ENCODE measurements at regions not wholly inside any gene's neighbourhood (a gene's known extent, or its start where the extent isn't known, plus 50 kb on each side); places are given as distances from the start of the nearest gene placed in this dataset.

GRCh38 chr4:136965478-136965877, 566.8 kb downstream of the PCDH18 start:
- Histone ChIP-seq H3K4me1 (no peaks in the 10 kb centered on the region), H3K27ac (no peak overlapping the region), H3K27me3 (no peaks in the 10 kb centered on the region), H3K4me3 (no peak overlapping the region), H3K9me3 (no peaks in the 10 kb centered on the region), H3K36me3 (no peaks in the 10 kb centered on the region)
- no peak for TF ChIP-seq CTCF (IDR thresholded peaks at IDR 0.05)
- intact Hi-C loops (cut with DNase I; ENCODE audit: low total_unique reads) = no loop called here
- DNase-seq = no peak

GRCh38 chr4:136962868-136963267, 569.4 kb downstream of the PCDH18 start:
- intact Hi-C loops (cut with DNase I; ENCODE audit: low total_unique reads) = no loop called here
- no peak for TF ChIP-seq CTCF (IDR thresholded peaks at IDR 0.05)
- Histone ChIP-seq H3K27me3 (no peaks in the 10 kb centered on the region), H3K4me1 (no peaks in the 10 kb centered on the region), H3K27ac (no peak overlapping the region), H3K9me3 (no peaks in the 10 kb centered on the region), H3K36me3 (no peaks in the 10 kb centered on the region), H3K4me3 (no peak overlapping the region)
- no peak for DNase-seq

- no peak for TF ChIP-seq CTCF (IDR thresholded peaks at IDR 0.05)
- H3K27me3 ChIP-seq = no peaks in the 10 kb centered on the region
- no peak for DNase-seq
- no peaks in the 10 kb centered on the region for H3K36me3 ChIP-seq
- H3K9me3 ChIP-seq = no peaks in the 10 kb centered on the region
- H3K4me1 ChIP-seq = no peaks in the 10 kb centered on the region
- H3K27ac ChIP-seq = no peak overlapping the region
- intact Hi-C loops (cut with DNase I; ENCODE audit: low total_unique reads) = no loop called here
- H3K4me3 ChIP-seq = no peak overlapping the region
These were observed 585.9 kb downstream of the PCDH18 start for GRCh38 chr4:136946307-136946907.

- Histone ChIP-seq H3K27ac (no peak overlapping the region), H3K4me1 (peaks cover 0 to 5% (median 0%) of the 10 kb centered on the region in 4 donors), H3K4me3 (no peak overlapping the region), H3K27me3 (no peaks in the 10 kb centered on the region), H3K9me3 (no peaks in the 10 kb centered on the region), H3K36me3 (no peaks in the 10 kb centered on the region)
- no peak for DNase-seq
- no peak for TF ChIP-seq CTCF (IDR thresholded peaks at IDR 0.05)
- intact Hi-C loops (cut with DNase I; ENCODE audit: low total_unique reads) = no loop called here
These were observed 592.5 kb downstream of the PCDH18 start for GRCh38 chr4:136939781-136940180.

GRCh38 chr4:136935871-136936270, 596.4 kb downstream of the PCDH18 start:
- no peaks in the 10 kb centered on the region for H3K27me3 ChIP-seq
- H3K36me3 ChIP-seq = no peaks in the 10 kb centered on the region
- H3K27ac ChIP-seq = no peak overlapping the region
- peaks cover 0 to 5% (median 0%) of the 10 kb centered on the region in 4 donors for H3K4me1 ChIP-seq
- TF ChIP-seq CTCF (IDR thresholded peaks at IDR 0.05) = no peak
- intact Hi-C loops (cut with DNase I; ENCODE audit: low total_unique reads) = no loop called here
- DNase-seq = no peak
- H3K4me3 ChIP-seq = no peak overlapping the region
- no peaks in the 10 kb centered on the region for H3K9me3 ChIP-seq

- H3K4me3 ChIP-seq = no peak overlapping the region
- H3K4me1 ChIP-seq = peaks cover 0 to 5% (median 0%) of the 10 kb centered on the region in 4 donors
- no peak for DNase-seq
- intact Hi-C loops (cut with DNase I; ENCODE audit: low total_unique reads) = no loop called here
- H3K27ac ChIP-seq = no peak overlapping the region
- H3K9me3 ChIP-seq = no peaks in the 10 kb centered on the region
- TF ChIP-seq CTCF (IDR thresholded peaks at IDR 0.05) = no peak
- no peaks in the 10 kb centered on the region for H3K36me3 ChIP-seq
- H3K27me3 ChIP-seq = no peaks in the 10 kb centered on the region
These were observed 597.0 kb downstream of the PCDH18 start for GRCh38 chr4:136935305-136935704.

All from tibial artery (tissue), 4 donors.